Ishikawa (cell line): ENCODE measurements at regions not wholly inside any gene's neighbourhood (a gene's known extent, or its start where the extent isn't known, plus 50 kb on each side); places are given as distances from the start of the nearest gene placed in this dataset.

Experiments
- CEBPB ChIP-seq: IDR thresholded peaks from 2 replicates; pipeline ENCODE4 v1.6.1; 2012
- CREB1 ChIP-seq: IDR thresholded peaks from 2 replicates; pipeline ENCODE4 v1.6.1; 2012; ENCODE audit warnings: low read depth
- EGR1 ChIP-seq: IDR thresholded peaks from 2 replicates; pipeline ENCODE4 v1.6.1; 2012
- EP300 ChIP-seq: IDR thresholded peaks from 2 replicates; pipeline ENCODE4 v1.6.1; 2012; ENCODE audit warnings: borderline replicate concordance
- FOXM1 ChIP-seq: IDR thresholded peaks from 2 replicates; pipeline ENCODE4 v1.6.1; 2012; ENCODE audit warnings: low read depth, borderline replicate concordance
- MAX ChIP-seq: IDR thresholded peaks from 2 replicates; pipeline ENCODE4 v1.6.1; 2012
- NFIC ChIP-seq: IDR thresholded peaks from 2 replicates; pipeline ENCODE4 v1.6.1; 2012
- RAD21 ChIP-seq: IDR thresholded peaks from 2 replicates; pipeline ENCODE4 v1.6.1; 2012; ENCODE audit warnings: low read depth
- REST ChIP-seq: IDR thresholded peaks from 2 replicates; pipeline ENCODE4 v1.6.1; 2012; ENCODE audit warnings: low read depth, mild to moderate bottlenecking
- TAF1 ChIP-seq: IDR thresholded peaks from 2 replicates; pipeline ENCODE4 v1.6.1; 2012; ENCODE audit warnings: low read depth, mild to moderate bottlenecking
- TCF12 ChIP-seq: IDR thresholded peaks from 2 replicates; pipeline ENCODE4 v1.6.1; 2012; ENCODE audit warnings: low read depth
- TEAD4 ChIP-seq: IDR thresholded peaks from 2 replicates; pipeline ENCODE4 v1.6.1; 2012
- USF1 ChIP-seq: IDR thresholded peaks from 2 replicates; pipeline ENCODE4 v1.6.1; 2012
- YY1 ChIP-seq: IDR thresholded peaks from 2 replicates; pipeline ENCODE4 v1.6.1; 2012; ENCODE audit warnings: low read depth
- ZBTB7A ChIP-seq: IDR thresholded peaks from 2 replicates; pipeline ENCODE4 v1.6.1; 2012; ENCODE audit warnings: low read depth

GRCh38 chr9:28059192-28059591 lies 485.9 kb upstream of the C9orf72 start:
- TF ChIP-seq TAF1 (no peak), CEBPB (no peak), USF1 (no peak), CREB1 (no peak), RAD21 (no peak), EGR1 (no peak), YY1 (no peak), TEAD4 (no peak), EP300 (no peak), NFIC (no peak)

- TF ChIP-seq FOXM1 (no peak), NFIC (no peak), ZBTB7A (no peak), USF1 (no peak), RAD21 (no peak), REST (no peak), TCF12 (no peak), YY1 (no peak), CREB1 (no peak), EP300 (no peak), EGR1 (no peak), MAX (no peak), CEBPB (no peak), TAF1 (no peak)
These were observed 491.0 kb upstream of the C9orf72 start for GRCh38 chr9:28064241-28064815.

- TF ChIP-seq RAD21 (peak; percentile 79), TEAD4 (no peak)
These were observed 500.0 kb upstream of the C9orf72 start for GRCh38 chr9:28073270-28073669.

GRCh38 chr9:28079677-28080076 lies 506.4 kb upstream of the C9orf72 start:
- TF ChIP-seq EP300 (no peak), REST (no peak), CEBPB (no peak), NFIC (no peak), MAX (no peak), RAD21 (no peak), ZBTB7A (no peak), EGR1 (no peak), CREB1 (no peak), TEAD4 (no peak), TCF12 (no peak), USF1 (no peak), TAF1 (no peak), FOXM1 (no peak), YY1 (no peak)

GRCh38 chr9:28082671-28083070 lies 509.4 kb upstream of the C9orf72 start:
- TF ChIP-seq ZBTB7A (no peak), CEBPB (no peak), EGR1 (no peak), TEAD4 (no peak), MAX (no peak), EP300 (no peak)

- TF ChIP-seq CREB1, result no peak
- TF ChIP-seq TEAD4, result no peak
- no peak for TF ChIP-seq TCF12
- no peak for TF ChIP-seq USF1
These were observed 513.6 kb upstream of the C9orf72 start for GRCh38 chr9:28086881-28087280.
